Nephron progenitor cell (in vitro differentiated cells): ENCODE measurements at regions not wholly inside any gene's neighbourhood (a gene's known extent, or its start where the extent isn't known, plus 50 kb on each side); places are given as distances from the start of the nearest gene placed in this dataset.

ENCODE experiments used
- DNase-seq: peaks from one replicate; pipeline ENCODE4 v3.0.0; 2021
- H3K27ac Mint-ChIP-seq: 2 replicates; pipeline ENCODE4 v1.8.0; 2021; ENCODE audit warnings: mild to moderate bottlenecking, moderate library complexity, mixed read lengths
- H3K27me3 Mint-ChIP-seq: 2 replicates; pipeline ENCODE4 v1.8.0; 2021; ENCODE audit warnings: mild to moderate bottlenecking, low read depth, mixed read lengths; ENCODE audit not compliant: poor library complexity
- H3K36me3 Mint-ChIP-seq: 2 replicates; pipeline ENCODE4 v1.8.0; 2021; ENCODE audit warnings: low read depth, mixed read lengths
- H3K4me1 Mint-ChIP-seq: 2 replicates; pipeline ENCODE4 v1.8.0; 2021; ENCODE audit warnings: mixed read lengths
- H3K4me3 Mint-ChIP-seq: 2 replicates; pipeline ENCODE4 v1.8.0; 2021; ENCODE audit warnings: mild to moderate bottlenecking, moderate library complexity, mixed read lengths
- H3K9me3 Mint-ChIP-seq: 2 replicates; pipeline ENCODE4 v1.8.0; 2021; ENCODE audit warnings: mild to moderate bottlenecking, moderate library complexity, mixed read lengths
- TF ChIP-seq, protein P1 (sequence below): fragments of 200-600 bp; sonication (generic); IDR thresholded peaks from 2 replicates; pipeline ENCODE4 v1.5.0; 2021; ENCODE audit warnings: antibody characterized with exemption

- no peaks in the 10 kb centered on the region for H3K9me3 Mint-ChIP-seq
- no peaks in the 10 kb centered on the region for H3K4me1 Mint-ChIP-seq
- no peak for DNase-seq
- no peak overlapping the region for H3K4me3 Mint-ChIP-seq
- no peak overlapping the region for H3K27ac Mint-ChIP-seq
- peaks cover 13% of the 10 kb centered on the region for H3K27me3 Mint-ChIP-seq
- TF ChIP-seq, protein P1, sequence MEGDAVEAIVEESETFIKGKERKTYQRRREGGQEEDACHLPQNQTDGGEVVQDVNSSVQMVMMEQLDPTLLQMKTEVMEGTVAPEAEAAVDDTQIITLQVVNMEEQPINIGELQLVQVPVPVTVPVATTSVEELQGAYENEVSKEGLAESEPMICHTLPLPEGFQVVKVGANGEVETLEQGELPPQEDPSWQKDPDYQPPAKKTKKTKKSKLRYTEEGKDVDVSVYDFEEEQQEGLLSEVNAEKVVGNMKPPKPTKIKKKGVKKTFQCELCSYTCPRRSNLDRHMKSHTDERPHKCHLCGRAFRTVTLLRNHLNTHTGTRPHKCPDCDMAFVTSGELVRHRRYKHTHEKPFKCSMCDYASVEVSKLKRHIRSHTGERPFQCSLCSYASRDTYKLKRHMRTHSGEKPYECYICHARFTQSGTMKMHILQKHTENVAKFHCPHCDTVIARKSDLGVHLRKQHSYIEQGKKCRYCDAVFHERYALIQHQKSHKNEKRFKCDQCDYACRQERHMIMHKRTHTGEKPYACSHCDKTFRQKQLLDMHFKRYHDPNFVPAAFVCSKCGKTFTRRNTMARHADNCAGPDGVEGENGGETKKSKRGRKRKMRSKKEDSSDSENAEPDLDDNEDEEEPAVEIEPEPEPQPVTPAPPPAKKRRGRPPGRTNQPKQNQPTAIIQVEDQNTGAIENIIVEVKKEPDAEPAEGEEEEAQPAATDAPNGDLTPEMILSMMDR: no peak
- H3K36me3 Mint-ChIP-seq: no peaks in the 10 kb centered on the region
Measured at GRCh38 chr1:117697220-117697781, 91.5 kb downstream of the TENT5C start.

DNA sequence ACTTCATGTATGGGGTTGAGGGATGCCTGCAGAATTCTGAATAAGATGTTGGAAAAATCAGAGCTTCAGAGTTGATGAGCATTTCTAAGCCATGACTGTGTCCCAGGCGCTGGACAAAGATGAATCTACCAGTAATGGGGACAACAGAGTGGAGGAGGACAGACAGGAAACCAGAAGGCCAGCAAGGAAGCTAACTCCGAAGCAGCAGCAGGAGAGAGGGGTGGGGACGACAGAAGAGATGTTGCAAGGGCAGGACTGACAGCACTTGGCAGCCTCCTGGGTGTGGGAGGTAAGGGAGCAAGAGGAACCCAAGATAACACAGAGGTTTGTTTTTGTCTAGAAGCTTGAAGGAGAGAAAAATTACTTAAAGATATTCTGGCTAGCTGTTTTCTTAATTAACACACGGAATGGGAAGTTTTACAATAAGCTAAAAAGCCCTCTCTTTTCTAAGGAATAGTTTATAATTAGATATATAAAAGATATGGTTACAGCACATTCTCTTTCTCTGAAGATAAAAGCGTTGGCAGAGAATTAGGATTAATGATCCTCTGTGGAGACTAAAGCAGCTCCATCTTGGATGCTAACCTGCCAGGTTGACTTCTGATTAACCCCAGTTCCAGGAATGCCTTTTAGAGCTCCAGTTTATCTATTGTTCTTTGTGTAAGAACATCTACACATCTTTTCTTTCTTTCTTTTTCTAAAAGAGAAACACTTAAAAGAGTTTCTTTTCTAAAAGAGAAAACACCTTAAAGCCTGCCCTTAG, 92.7 kb downstream of the TENT5C start:
- Mint-ChIP-seq H3K9me3 (no peaks in the 10 kb centered on the region), H3K4me1 (no peaks in the 10 kb centered on the region), H3K4me3 (no peak overlapping the region), H3K27ac (no peak overlapping the region), H3K27me3 (peaks cover 10% of the 10 kb centered on the region), H3K36me3 (no peaks in the 10 kb centered on the region)
- DNase-seq: no peak
- TF ChIP-seq, protein P1: no peak

DNA sequence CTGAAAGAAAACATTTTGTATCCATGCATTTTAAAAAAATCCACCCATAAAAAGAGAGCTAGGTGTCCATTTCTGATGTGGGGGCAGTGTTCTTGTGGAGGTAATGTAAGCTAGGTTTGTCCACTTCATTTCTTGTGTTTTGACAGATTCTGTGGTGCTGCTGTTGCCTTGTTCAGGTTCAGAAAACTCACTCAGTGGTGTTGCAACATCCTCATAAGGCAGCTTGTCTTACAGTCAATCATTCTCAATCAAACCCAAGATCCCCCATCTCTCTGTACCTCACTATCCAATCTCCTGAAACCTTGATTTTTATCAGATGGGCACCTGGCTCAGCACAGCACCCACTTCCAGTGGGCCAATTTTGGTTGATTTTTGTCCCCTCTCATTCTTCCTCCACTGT, 94.1 kb downstream of the TENT5C start:
- no peaks in the 10 kb centered on the region for H3K9me3 Mint-ChIP-seq
- peaks cover 8% of the 10 kb centered on the region for H3K27me3 Mint-ChIP-seq
- TF ChIP-seq, protein P1: no peak
- no peak overlapping the region for H3K27ac Mint-ChIP-seq
- H3K4me1 Mint-ChIP-seq: no peaks in the 10 kb centered on the region
- H3K36me3 Mint-ChIP-seq: no peaks in the 10 kb centered on the region
- DNase-seq: no peak
- H3K4me3 Mint-ChIP-seq: no peak overlapping the region

- TF ChIP-seq, protein P1: no peak
- Mint-ChIP-seq H3K27ac (no peak overlapping the region), H3K36me3 (no peaks in the 10 kb centered on the region), H3K4me1 (no peaks in the 10 kb centered on the region), H3K9me3 (peaks cover 17% of the 10 kb centered on the region), H3K4me3 (no peak overlapping the region), H3K27me3 (peaks cover 4% of the 10 kb centered on the region)
- no peak for DNase-seq
Measured at GRCh38 chr1:117702654-117703053, 96.8 kb downstream of the TENT5C start.

DNA sequence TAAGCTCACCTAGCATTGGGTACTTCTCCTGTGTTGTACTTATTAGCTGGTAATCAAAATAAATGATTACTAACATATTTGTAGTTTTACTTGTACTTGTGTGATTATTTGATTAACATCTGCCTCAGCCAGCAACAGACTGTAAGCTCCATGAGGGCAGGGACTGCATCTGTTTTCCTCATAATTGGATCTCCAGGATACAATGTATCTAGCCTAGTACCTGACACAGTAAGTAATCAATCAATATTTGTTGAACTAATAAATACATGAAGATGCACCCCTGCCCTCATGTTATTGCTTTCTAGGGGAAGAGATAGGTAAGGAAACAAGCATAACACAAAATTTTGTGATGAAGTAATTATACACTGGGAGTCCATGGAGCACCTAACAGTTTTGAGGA, 101.5 kb downstream of the TENT5C start:
- Mint-ChIP-seq H3K27me3 (peaks cover 4% of the 10 kb centered on the region), H3K9me3 (peaks cover 17% of the 10 kb centered on the region), H3K4me1 (peaks cover 8% of the 10 kb centered on the region), H3K36me3 (no peaks in the 10 kb centered on the region), H3K27ac (no peak overlapping the region), H3K4me3 (no peak overlapping the region)
- TF ChIP-seq, protein P1: no peak
- DNase-seq: no peak
